ENCODE measurements at regions not wholly inside any gene's neighbourhood (a gene's known extent, or its start where the extent isn't known, plus 50 kb on each side); places are given as distances from the start of the nearest gene placed in this dataset.
"Not testable (repeated sequence)": the region's sequence is repeated elsewhere in the genome, so short reads cannot be mapped to it uniquely, and the experiment has no call there.

- no peak overlapping the region for H3K4me3 ChIP-seq (ENCODE audit: low read length)
- no peak for DNase-seq (ENCODE audit: low read depth)
- no peak for TF ChIP-seq CTCF (conservative IDR thresholded peaks at IDR 0.05; ENCODE audit: low read length)
These were observed 102.9 kb upstream of the LRPAP1 start for GRCh38 chr4:3634894-3635820.

- DNase-seq (ENCODE audit: low read depth) = no peak
These were observed 102.1 kb upstream of the LRPAP1 start for GRCh38 chr4:3634281-3634857.

GRCh38 chr4:3633277-3633676 is 101.1 kb upstream of the LRPAP1 start:
- not testable (repeated sequence) for H3K4me3 ChIP-seq (ENCODE audit: low read length); DNase-seq (ENCODE audit: low read depth)

More at GRCh38 chr4:3634281-3634857, 102.1 kb upstream of the LRPAP1 start:
- no peak for TF ChIP-seq CTCF (conservative IDR thresholded peaks at IDR 0.05; ENCODE audit: low read length)
- H3K4me3 ChIP-seq (ENCODE audit: low read length) = no peak overlapping the region

- DNase-seq (ENCODE audit: low read depth) = not testable (repeated sequence)
These were observed 100.6 kb upstream of the LRPAP1 start for GRCh38 chr4:3632794-3633193.

GRCh38 chr4:3631544-3632266 is 99.5 kb upstream of the LRPAP1 start:
- DNase-seq (ENCODE audit: low read depth); H3K4me3 ChIP-seq (ENCODE audit: low read length): not testable (repeated sequence)

More at GRCh38 chr4:3632794-3633193, 100.6 kb upstream of the LRPAP1 start:
- H3K4me3 ChIP-seq (ENCODE audit: low read length) = not testable (repeated sequence)

GRCh38 chr4:3630598-3631543 is 98.6 kb upstream of the LRPAP1 start:
- no peak for DNase-seq (ENCODE audit: low read depth)
- H3K4me3 ChIP-seq (ENCODE audit: low read length) = no peak overlapping the region
- no peak for TF ChIP-seq CTCF (conservative IDR thresholded peaks at IDR 0.05; ENCODE audit: low read length)

- TF ChIP-seq CTCF (conservative IDR thresholded peaks at IDR 0.05; ENCODE audit: low read length) = no peak
- no peak overlapping the region for H3K4me3 ChIP-seq (ENCODE audit: low read length)
- DNase-seq (ENCODE audit: low read depth) = no peak
These were observed 97.9 kb upstream of the LRPAP1 start for GRCh38 chr4:3630136-3630597.

GRCh38 chr4:3629665-3630064 is 97.4 kb upstream of the LRPAP1 start:
- DNase-seq (ENCODE audit: low read depth) = no peak
- no peak for TF ChIP-seq CTCF (conservative IDR thresholded peaks at IDR 0.05; ENCODE audit: low read length)
- no peak overlapping the region for H3K4me3 ChIP-seq (ENCODE audit: low read length)

GRCh38 chr4:3629176-3629575 is 97.0 kb upstream of the LRPAP1 start:
- not testable (repeated sequence) for H3K4me3 ChIP-seq (ENCODE audit: low read length); DNase-seq (ENCODE audit: low read depth)
